ENCODE measurements at regions not wholly inside any gene's neighbourhood (a gene's known extent, or its start where the extent isn't known, plus 50 kb on each side); places are given as distances from the start of the nearest gene placed in this dataset.

- intact Hi-C loops (cut with DNase I) = loop anchor here (10.0 kb wide), 1 partner anchor 682 kb away; no protein-coding TSS in a partner anchor
- ATAC-seq (ENCODE audit: low FRiP score) (no peak), DNase-seq (no peak)
- Histone ChIP-seq H3K4me1 (ENCODE audit: control insufficient read depth in 1 of 2, insufficient read depth in 2 of 2, low read length in 2 of 2) (peaks cover 0 to 4% of the 10 kb centered on the region in 2 donors), H3K36me3 (ENCODE audit: control insufficient read depth in 1 of 2, insufficient read depth in 2 of 2, low read length in 1 of 2) (no peaks in the 10 kb centered on the region), H3K4me3 (ENCODE audit: low read length in 2 of 2) (no peak overlapping the region), H3K27ac (ENCODE audit: low read depth in 1 of 2, low read length in 2 of 2) (no peak overlapping the region), H3K27me3 (ENCODE audit: control insufficient read depth in 1 of 2, insufficient read depth in 2 of 2, low read length in 1 of 2) (no peaks in the 10 kb centered on the region), H3K9me3 (ENCODE audit: control insufficient read depth, low read length) (no peaks in the 10 kb centered on the region)
- WGBS, 2 donors = 44 to 57% methylated on average over 1 of the region's 1 CpG
Measured at GRCh38 chr9:18216376-18216775, 257.6 kb upstream of the ADAMTSL1 start.

- no peaks in the 10 kb centered on the region for H3K9me3 ChIP-seq (ENCODE audit: control insufficient read depth, low read length)
- H3K27ac ChIP-seq (ENCODE audit: low read depth in 1 of 2, low read length in 2 of 2) = no peak overlapping the region
- no peak overlapping the region for H3K4me3 ChIP-seq (ENCODE audit: low read length in 2 of 2)
- intact Hi-C loops (cut with DNase I) = no loop called here
- H3K36me3 ChIP-seq (ENCODE audit: control insufficient read depth in 1 of 2, insufficient read depth in 2 of 2, low read length in 1 of 2) = no peaks in the 10 kb centered on the region
- H3K4me1 ChIP-seq (ENCODE audit: control insufficient read depth in 1 of 2, insufficient read depth in 2 of 2, low read length in 2 of 2) = no peaks in the 10 kb centered on the region
- H3K27me3 ChIP-seq (ENCODE audit: control insufficient read depth in 1 of 2, insufficient read depth in 2 of 2, low read length in 1 of 2) = no peaks in the 10 kb centered on the region
- DNase-seq (no peak), ATAC-seq (ENCODE audit: low FRiP score) (no peak)
- 92 to 94% methylated on average over 3 of the region's 3 CpGs for WGBS, 2 donors
Measured at GRCh38 chr9:18228101-18228500, 245.9 kb upstream of the ADAMTSL1 start.

- Histone ChIP-seq H3K27ac (ENCODE audit: low read depth in 1 of 2, low read length in 2 of 2) (no peak overlapping the region), H3K36me3 (ENCODE audit: control insufficient read depth in 1 of 2, insufficient read depth in 2 of 2, low read length in 1 of 2) (no peaks in the 10 kb centered on the region), H3K27me3 (ENCODE audit: control insufficient read depth in 1 of 2, insufficient read depth in 2 of 2, low read length in 1 of 2) (no peaks in the 10 kb centered on the region), H3K9me3 (ENCODE audit: control insufficient read depth, low read length) (no peaks in the 10 kb centered on the region), H3K4me3 (ENCODE audit: low read length in 2 of 2) (no peak overlapping the region), H3K4me1 (ENCODE audit: control insufficient read depth in 1 of 2, insufficient read depth in 2 of 2, low read length in 2 of 2) (no peaks in the 10 kb centered on the region)
- DNase-seq (no peak), ATAC-seq (ENCODE audit: low FRiP score) (no peak)
- intact Hi-C loops (cut with DNase I) = no loop called here
- WGBS, 2 donors = 62 to 65% methylated on average over 2 of the region's 2 CpGs
Measured at GRCh38 chr9:18229992-18230676, 243.8 kb upstream of the ADAMTSL1 start.

GRCh38 chr9:18233311-18233710 is 240.6 kb upstream of the ADAMTSL1 start:
- intact Hi-C loops (cut with DNase I) = no loop called here

GRCh38 chr9:18233776-18234445 is 240.0 kb upstream of the ADAMTSL1 start:
- no peaks in the 10 kb centered on the region for H3K36me3 ChIP-seq (ENCODE audit: control insufficient read depth in 1 of 2, insufficient read depth in 2 of 2, low read length in 1 of 2)
- intact Hi-C loops (cut with DNase I) = no loop called here
- DNase-seq = no peak
- no peaks in the 10 kb centered on the region for H3K27me3 ChIP-seq (ENCODE audit: control insufficient read depth in 1 of 2, insufficient read depth in 2 of 2, low read length in 1 of 2)
- no peak overlapping the region for H3K4me3 ChIP-seq (ENCODE audit: low read length in 2 of 2)
- no peak overlapping the region for H3K27ac ChIP-seq (ENCODE audit: low read depth in 1 of 2, low read length in 2 of 2)
- H3K9me3 ChIP-seq (ENCODE audit: control insufficient read depth, low read length) = no peaks in the 10 kb centered on the region
- no peak for ATAC-seq (ENCODE audit: low FRiP score)
- no peaks in the 10 kb centered on the region for H3K4me1 ChIP-seq (ENCODE audit: control insufficient read depth in 1 of 2, insufficient read depth in 2 of 2, low read length in 2 of 2)
- 90% methylated on average over 6 of the region's 6 CpGs for WGBS, 2 donors

More at GRCh38 chr9:18233311-18233710, 240.6 kb upstream of the ADAMTSL1 start:
- H3K27me3 ChIP-seq (ENCODE audit: control insufficient read depth in 1 of 2, insufficient read depth in 2 of 2, low read length in 1 of 2) = no peaks in the 10 kb centered on the region
- H3K27ac ChIP-seq (ENCODE audit: low read depth in 1 of 2, low read length in 2 of 2) = no peak overlapping the region
- no peak overlapping the region for H3K4me3 ChIP-seq (ENCODE audit: low read length in 2 of 2)
- WGBS, 2 donors = 83 to 85% methylated on average over 4 of the region's 4 CpGs
- ATAC-seq (ENCODE audit: low FRiP score) = no peak
- H3K36me3 ChIP-seq (ENCODE audit: control insufficient read depth in 1 of 2, insufficient read depth in 2 of 2, low read length in 1 of 2) = no peaks in the 10 kb centered on the region
- H3K4me1 ChIP-seq (ENCODE audit: control insufficient read depth in 1 of 2, insufficient read depth in 2 of 2, low read length in 2 of 2) = no peaks in the 10 kb centered on the region
- H3K9me3 ChIP-seq (ENCODE audit: control insufficient read depth, low read length) = no peaks in the 10 kb centered on the region
- no peak for DNase-seq

- no peaks in the 10 kb centered on the region for H3K36me3 ChIP-seq (ENCODE audit: control insufficient read depth in 1 of 2, insufficient read depth in 2 of 2, low read length in 1 of 2)
- H3K4me3 ChIP-seq (ENCODE audit: low read length in 2 of 2) = no peak overlapping the region
- H3K27me3 ChIP-seq (ENCODE audit: control insufficient read depth in 1 of 2, insufficient read depth in 2 of 2, low read length in 1 of 2) = no peaks in the 10 kb centered on the region
- no peak overlapping the region for H3K27ac ChIP-seq (ENCODE audit: low read depth in 1 of 2, low read length in 2 of 2)
- intact Hi-C loops (cut with DNase I) = no loop called here
- ATAC-seq (ENCODE audit: low FRiP score) (no peak), DNase-seq (no peak)
- no peaks in the 10 kb centered on the region for H3K9me3 ChIP-seq (ENCODE audit: control insufficient read depth, low read length)
- H3K4me1 ChIP-seq (ENCODE audit: control insufficient read depth in 1 of 2, insufficient read depth in 2 of 2, low read length in 2 of 2) = no peaks in the 10 kb centered on the region
- 96 to 97% methylated on average over 6 of the region's 6 CpGs for WGBS, 2 donors
Measured at GRCh38 chr9:18235181-18235908, 238.6 kb upstream of the ADAMTSL1 start.

GRCh38 chr9:18236336-18236735 is 237.6 kb upstream of the ADAMTSL1 start:
- H3K27me3 ChIP-seq (ENCODE audit: control insufficient read depth in 1 of 2, insufficient read depth in 2 of 2, low read length in 1 of 2) = no peaks in the 10 kb centered on the region
- DNase-seq = no peak
- ATAC-seq (ENCODE audit: low FRiP score) = no peak
- no peaks in the 10 kb centered on the region for H3K4me1 ChIP-seq (ENCODE audit: control insufficient read depth in 1 of 2, insufficient read depth in 2 of 2, low read length in 2 of 2)
- H3K27ac ChIP-seq (ENCODE audit: low read depth in 1 of 2, low read length in 2 of 2) = no peak overlapping the region
- intact Hi-C loops (cut with DNase I) = no loop called here
- 96 to 99% methylated on average over 3 of the region's 3 CpGs for WGBS, 2 donors
- H3K36me3 ChIP-seq (ENCODE audit: control insufficient read depth in 1 of 2, insufficient read depth in 2 of 2, low read length in 1 of 2) = no peaks in the 10 kb centered on the region
- H3K4me3 ChIP-seq (ENCODE audit: low read length in 2 of 2) = no peak overlapping the region
- H3K9me3 ChIP-seq (ENCODE audit: control insufficient read depth, low read length) = no peaks in the 10 kb centered on the region

GRCh38 chr9:18237776-18238175 is 236.2 kb upstream of the ADAMTSL1 start:
- Histone ChIP-seq H3K27ac (ENCODE audit: low read depth in 1 of 2, low read length in 2 of 2) (no peak overlapping the region), H3K27me3 (ENCODE audit: control insufficient read depth in 1 of 2, insufficient read depth in 2 of 2, low read length in 1 of 2) (no peaks in the 10 kb centered on the region), H3K9me3 (ENCODE audit: control insufficient read depth, low read length) (no peaks in the 10 kb centered on the region), H3K4me3 (ENCODE audit: low read length in 2 of 2) (no peak overlapping the region), H3K36me3 (ENCODE audit: control insufficient read depth in 1 of 2, insufficient read depth in 2 of 2, low read length in 1 of 2) (no peaks in the 10 kb centered on the region), H3K4me1 (ENCODE audit: control insufficient read depth in 1 of 2, insufficient read depth in 2 of 2, low read length in 2 of 2) (no peaks in the 10 kb centered on the region)
- intact Hi-C loops (cut with DNase I) = no loop called here
- 72 to 86% methylated on average over 3 of the region's 3 CpGs for WGBS, 2 donors
- ATAC-seq (ENCODE audit: low FRiP score) = no peak
- no peak for DNase-seq
